A549 (cell line): ENCODE measurements at regions not wholly inside any gene's neighbourhood (a gene's known extent, or its start where the extent isn't known, plus 50 kb on each side); places are given as distances from the start of the nearest gene placed in this dataset.

Experiments used
- RAD21 ChIP-seq, 2 experiments: fragments of >200 bp in 1 of 2; sonication (Bioruptor Twin) in 1 of 2; formaldehyde crosslinking in 1 of 2; IDR thresholded peaks in 1 of 2; conservative IDR thresholded peaks in 1 of 2; 2 replicates in 1 of 2; 3 replicates in 1 of 2; pipeline ENCODE4 v1.6.1; 2012 to 2018; ENCODE audit warnings: inconsistent platforms in 1 of 2
- TF ChIP-seq, protein P1 (sequence below): fragments of >200 bp; sonication (Bioruptor Twin); formaldehyde crosslinking; IDR thresholded peaks from 3 replicates; pipeline ENCODE4 v1.5.1; 2016

DNA sequence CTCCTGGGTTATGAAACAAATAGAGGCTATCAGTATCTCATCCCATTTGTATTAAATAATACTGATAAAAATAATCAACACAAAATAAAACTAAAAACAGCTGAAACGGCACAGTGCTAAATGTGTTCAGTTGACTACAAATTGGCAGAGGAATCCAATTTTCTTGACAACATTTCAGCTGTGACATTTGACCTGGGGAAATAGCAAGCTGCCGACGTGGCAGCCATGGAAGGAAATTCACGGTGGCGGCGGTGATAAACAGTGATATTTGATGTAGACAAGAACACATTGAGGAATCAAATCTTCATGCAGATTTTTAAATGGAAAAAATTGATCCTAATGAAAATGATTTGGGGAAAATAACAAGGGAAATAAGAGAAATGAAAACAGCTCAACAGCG is 159.1 kb upstream of the RTL1 start:
- TF ChIP-seq, protein P1, sequence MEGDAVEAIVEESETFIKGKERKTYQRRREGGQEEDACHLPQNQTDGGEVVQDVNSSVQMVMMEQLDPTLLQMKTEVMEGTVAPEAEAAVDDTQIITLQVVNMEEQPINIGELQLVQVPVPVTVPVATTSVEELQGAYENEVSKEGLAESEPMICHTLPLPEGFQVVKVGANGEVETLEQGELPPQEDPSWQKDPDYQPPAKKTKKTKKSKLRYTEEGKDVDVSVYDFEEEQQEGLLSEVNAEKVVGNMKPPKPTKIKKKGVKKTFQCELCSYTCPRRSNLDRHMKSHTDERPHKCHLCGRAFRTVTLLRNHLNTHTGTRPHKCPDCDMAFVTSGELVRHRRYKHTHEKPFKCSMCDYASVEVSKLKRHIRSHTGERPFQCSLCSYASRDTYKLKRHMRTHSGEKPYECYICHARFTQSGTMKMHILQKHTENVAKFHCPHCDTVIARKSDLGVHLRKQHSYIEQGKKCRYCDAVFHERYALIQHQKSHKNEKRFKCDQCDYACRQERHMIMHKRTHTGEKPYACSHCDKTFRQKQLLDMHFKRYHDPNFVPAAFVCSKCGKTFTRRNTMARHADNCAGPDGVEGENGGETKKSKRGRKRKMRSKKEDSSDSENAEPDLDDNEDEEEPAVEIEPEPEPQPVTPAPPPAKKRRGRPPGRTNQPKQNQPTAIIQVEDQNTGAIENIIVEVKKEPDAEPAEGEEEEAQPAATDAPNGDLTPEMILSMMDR = no peak
- no peak for TF ChIP-seq RAD21 (conservative IDR thresholded peaks at IDR 0.05 in 1 of 2, IDR thresholded peaks at IDR 0.05 in 1 of 2)
